Suprapubic skin (tissue), 4 donors: ENCODE measurements at regions not wholly inside any gene's neighbourhood (a gene's known extent, or its start where the extent isn't known, plus 50 kb on each side); places are given as distances from the start of the nearest gene placed in this dataset.

Experiments used
- DNase-seq, 2 donors: peaks; one replicate each; pipeline ENCODE4 v3.0.0-alpha.2; 2019; ENCODE audit warnings: low spot score in 2 of 2
- H3K27ac ChIP-seq: fragments of 200-600 bp; sonication (generic); one replicate; pipeline ENCODE4 v1.5.1; 2019
- H3K27me3 ChIP-seq: fragments of 200-600 bp; sonication (generic); one replicate; pipeline ENCODE4 v1.5.1; 2019
- H3K36me3 ChIP-seq: fragments of 200-600 bp; sonication (generic); one replicate; pipeline ENCODE4 v1.5.1; 2019
- H3K4me1 ChIP-seq: fragments of 200-600 bp; sonication (generic); one replicate; pipeline ENCODE4 v1.5.1; 2019
- H3K4me3 ChIP-seq: fragments of 200-600 bp; sonication (generic); one replicate; pipeline ENCODE4 v1.5.1; 2019; ENCODE audit warnings: mild to moderate bottlenecking
- H3K9me3 ChIP-seq: fragments of 200-600 bp; sonication (generic); one replicate; pipeline ENCODE4 v1.5.1; 2019
- EP300 ChIP-seq: sonication (generic); formaldehyde crosslinking; IDR thresholded peaks from one replicate; pipeline ENCODE4 v1.6.1; 2017; ENCODE audit warnings: antibody characterized with exemption
- POLR2A ChIP-seq, 2 donors: fragments of 450-650 bp; IDR thresholded peaks; one replicate each; pipeline ENCODE4 v1.6.1; 2017; ENCODE audit warnings: antibody characterized with exemption in 2 of 2, mild to moderate bottlenecking in 2 of 2, moderate library complexity in 2 of 2
- POLR2AphosphoS5 ChIP-seq, 3 donors: sonication (generic); formaldehyde crosslinking; IDR thresholded peaks; one replicate each; pipeline ENCODE4 v1.6.1; 2017; ENCODE audit warnings: antibody characterized with exemption in 3 of 3
- WGBS: methylation state at CpG from one replicate; pipeline ENCODE4 v1.1.5; 2018; 5-methylcytosine and 5-hydroxymethylcytosine counted together
- TF ChIP-seq, protein P1 (sequence below), 2 donors: fragments of 200-600 bp in 1 of 2; fragments of 450-650 bp in 1 of 2; sonication (generic) in 1 of 2; IDR thresholded peaks; one replicate each; pipeline ENCODE4 v1.5.1; 2016 to 2019; ENCODE audit warnings: antibody characterized with exemption in 2 of 2, mild to moderate bottlenecking in 1 of 2, moderate library complexity in 1 of 2

DNA sequence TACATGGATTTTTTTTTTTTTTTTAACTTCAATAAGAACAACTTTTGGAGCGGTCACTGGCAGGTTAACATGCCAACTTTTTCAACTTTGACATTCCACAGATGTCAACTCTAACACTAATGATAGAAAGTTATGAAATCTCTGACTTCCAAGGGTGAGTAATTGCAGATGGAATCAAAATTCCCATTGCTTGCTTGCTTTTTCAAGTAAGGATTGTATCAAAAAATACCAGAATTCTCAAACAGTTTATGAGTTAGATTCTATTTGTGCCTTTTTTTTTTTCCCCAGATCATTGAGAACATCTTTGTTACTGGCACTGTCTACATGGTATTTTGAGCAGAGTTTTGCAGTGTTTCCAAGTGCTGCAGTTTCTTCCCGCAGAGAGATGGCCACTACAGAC is 50.3 kb upstream of the OTUD4 start:
- Histone ChIP-seq H3K4me1 (no peaks in the 10 kb centered on the region), H3K9me3 (no peaks in the 10 kb centered on the region), H3K36me3 (no peaks in the 10 kb centered on the region), H3K4me3 (no peak overlapping the region), H3K27ac (no peak overlapping the region), H3K27me3 (no peaks in the 10 kb centered on the region)
- TF ChIP-seq POLR2AphosphoS5 (IDR thresholded peaks at IDR 0.05), result no peak
- no peak for TF ChIP-seq EP300
- no peak for TF ChIP-seq POLR2A (IDR thresholded peaks at IDR 0.05)
- TF ChIP-seq, protein P1, sequence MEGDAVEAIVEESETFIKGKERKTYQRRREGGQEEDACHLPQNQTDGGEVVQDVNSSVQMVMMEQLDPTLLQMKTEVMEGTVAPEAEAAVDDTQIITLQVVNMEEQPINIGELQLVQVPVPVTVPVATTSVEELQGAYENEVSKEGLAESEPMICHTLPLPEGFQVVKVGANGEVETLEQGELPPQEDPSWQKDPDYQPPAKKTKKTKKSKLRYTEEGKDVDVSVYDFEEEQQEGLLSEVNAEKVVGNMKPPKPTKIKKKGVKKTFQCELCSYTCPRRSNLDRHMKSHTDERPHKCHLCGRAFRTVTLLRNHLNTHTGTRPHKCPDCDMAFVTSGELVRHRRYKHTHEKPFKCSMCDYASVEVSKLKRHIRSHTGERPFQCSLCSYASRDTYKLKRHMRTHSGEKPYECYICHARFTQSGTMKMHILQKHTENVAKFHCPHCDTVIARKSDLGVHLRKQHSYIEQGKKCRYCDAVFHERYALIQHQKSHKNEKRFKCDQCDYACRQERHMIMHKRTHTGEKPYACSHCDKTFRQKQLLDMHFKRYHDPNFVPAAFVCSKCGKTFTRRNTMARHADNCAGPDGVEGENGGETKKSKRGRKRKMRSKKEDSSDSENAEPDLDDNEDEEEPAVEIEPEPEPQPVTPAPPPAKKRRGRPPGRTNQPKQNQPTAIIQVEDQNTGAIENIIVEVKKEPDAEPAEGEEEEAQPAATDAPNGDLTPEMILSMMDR (IDR thresholded peaks at IDR 0.05), result no peak
- 56% methylated on average over 2 of the region's 2 CpGs for WGBS
- DNase-seq, result no peak
